HG03097 (cell line): ENCODE measurements at regions not wholly inside any gene's neighbourhood (a gene's known extent, or its start where the extent isn't known, plus 50 kb on each side); places are given as distances from the start of the nearest gene placed in this dataset.

Experiments
- ATAC-seq: cut with Tn5 transposase; IDR thresholded peaks from one replicate; pipeline ENCODE4 v1.9.1; 2021; ENCODE audit not compliant: unreplicated experiment, low FRiP score

- no peak for ATAC-seq
These were observed 129.7 kb upstream of the USP38 start for GRCh38 chr4:143054971-143055370.

- ATAC-seq = no peak
These were observed 128.7 kb upstream of the USP38 start for GRCh38 chr4:143055997-143056396.

- ATAC-seq = no peak
These were observed 113.4 kb upstream of the USP38 start for GRCh38 chr4:143071351-143071750.

GRCh38 chr4:143076723-143077122 is 108.0 kb upstream of the USP38 start:
- no peak for ATAC-seq

- no peak for ATAC-seq
These were observed 102.0 kb upstream of the USP38 start for GRCh38 chr4:143082701-143083100.

GRCh38 chr4:143083756-143084472 is 100.8 kb upstream of the USP38 start:
- ATAC-seq = no peak

GRCh38 chr4:143084566-143084965 is 100.2 kb upstream of the USP38 start:
- no peak for ATAC-seq

- no peak for ATAC-seq
These were observed 99.5 kb upstream of the USP38 start for GRCh38 chr4:143085224-143085623.

- ATAC-seq = no peak
These were observed 99.1 kb upstream of the USP38 start for GRCh38 chr4:143085659-143086058.

- no peak for ATAC-seq
These were observed 95.4 kb upstream of the USP38 start for GRCh38 chr4:143089291-143089690.

- no peak for ATAC-seq
These were observed 94.9 kb upstream of the USP38 start for GRCh38 chr4:143089847-143090246.

GRCh38 chr4:143091862-143092261 is 92.9 kb upstream of the USP38 start:
- ATAC-seq = no peak

GRCh38 chr4:143095447-143095846 is 89.3 kb upstream of the USP38 start:
- no peak for ATAC-seq

- no peak for ATAC-seq
These were observed 87.0 kb upstream of the USP38 start for GRCh38 chr4:143097751-143098150.

- ATAC-seq = no peak
These were observed 85.0 kb upstream of the USP38 start for GRCh38 chr4:143099693-143100092.

GRCh38 chr4:143109376-143109775 is 75.3 kb upstream of the USP38 start:
- no peak for ATAC-seq

GRCh38 chr4:143118663-143119062 is 66.1 kb upstream of the USP38 start:
- no peak for ATAC-seq

GRCh38 chr4:143127621-143128020 is 57.1 kb upstream of the USP38 start:
- no peak for ATAC-seq

GRCh38 chr4:143133977-143134376 is 50.7 kb upstream of the USP38 start:
- ATAC-seq = no peak
